HG02938 (cell line): ENCODE measurements at regions not wholly inside any gene's neighbourhood (a gene's known extent, or its start where the extent isn't known, plus 50 kb on each side); places are given as distances from the start of the nearest gene placed in this dataset.
A peak's percentile ranks its signal among the peaks of the same experiment; 100 is the strongest.

Experiments used
- ATAC-seq: cut with Tn5 transposase; IDR thresholded peaks from one replicate; pipeline ENCODE4 v1.9.1; 2021; ENCODE audit warnings: mild to moderate bottlenecking, moderate library complexity; ENCODE audit not compliant: unreplicated experiment

GRCh38 chr14:61847861-61848260 is 85.6 kb downstream of the SNAPC1 start:
- ATAC-seq: no peak

- no peak for ATAC-seq
Measured at GRCh38 chr14:61854898-61855297, 92.7 kb downstream of the SNAPC1 start.

- ATAC-seq: peak; percentile 99
Measured at GRCh38 chr14:61860294-61860918, 98.2 kb downstream of the SNAPC1 start.

GRCh38 chr14:61861320-61861865 is 99.2 kb downstream of the SNAPC1 start:
- no peak for ATAC-seq

- ATAC-seq: no peak
Measured at GRCh38 chr14:61864329-61864898, 102.2 kb downstream of the SNAPC1 start.

- ATAC-seq: peak; percentile 98
Measured at GRCh38 chr14:61866932-61867920, 105.0 kb downstream of the SNAPC1 start.

GRCh38 chr14:61868846-61869245 is 106.6 kb downstream of the SNAPC1 start:
- no peak for ATAC-seq

- ATAC-seq: no peak
Measured at GRCh38 chr14:61870163-61870562, 107.9 kb downstream of the SNAPC1 start.

- peak; percentile 96 for ATAC-seq
Measured at GRCh38 chr14:61872452-61872851, 110.2 kb downstream of the SNAPC1 start.

- no peak for ATAC-seq
Measured at GRCh38 chr14:61875483-61875882, 113.3 kb downstream of the SNAPC1 start.

GRCh38 chr14:61876362-61877034 is 114.3 kb downstream of the SNAPC1 start:
- no peak for ATAC-seq

- no peak for ATAC-seq
Measured at GRCh38 chr14:61877035-61877390, 114.8 kb downstream of the SNAPC1 start.

GRCh38 chr14:61877768-61878167 is 115.5 kb downstream of the SNAPC1 start:
- no peak for ATAC-seq

- no peak for ATAC-seq
Measured at GRCh38 chr14:61878931-61879330, 116.7 kb downstream of the SNAPC1 start.

GRCh38 chr14:61881046-61881445 is 118.8 kb downstream of the SNAPC1 start:
- ATAC-seq: no peak

GRCh38 chr14:61884711-61885110 is 122.5 kb downstream of the SNAPC1 start:
- ATAC-seq: no peak

GRCh38 chr14:61885203-61885961 is 123.2 kb downstream of the SNAPC1 start:
- ATAC-seq: no peak

GRCh38 chr14:61887628-61888027 is 125.4 kb downstream of the SNAPC1 start:
- ATAC-seq: no peak

- peak; percentile 98 for ATAC-seq
Measured at GRCh38 chr14:61889914-61890351, 127.7 kb downstream of the SNAPC1 start.

- ATAC-seq: no peak
Measured at GRCh38 chr14:61891170-61891569, 128.9 kb downstream of the SNAPC1 start.
